Uterus (tissue), 2 donors: ENCODE measurements at regions not wholly inside any gene's neighbourhood (a gene's known extent, or its start where the extent isn't known, plus 50 kb on each side); places are given as distances from the start of the nearest gene placed in this dataset.

Experiments used
- POLR2A ChIP-seq, 2 donors: fragments of 450-650 bp; IDR thresholded peaks; one replicate each; pipeline ENCODE4 v1.6.1; 2016; ENCODE audit warnings: antibody characterized with exemption in 2 of 2, mild to moderate bottlenecking in 1 of 2, moderate library complexity in 1 of 2
- TF ChIP-seq, protein P1 (sequence below), 4 experiments: fragments of 200-600 bp in 2 of 4; fragments of 450-650 bp in 2 of 4; sonication (generic) in 2 of 4; IDR thresholded peaks; one replicate each; pipeline ENCODE4 v1.5.1; 2016 to 2019; ENCODE audit warnings: antibody characterized with exemption in 4 of 4, mild to moderate bottlenecking in 2 of 4, moderate library complexity in 1 of 4

DNA sequence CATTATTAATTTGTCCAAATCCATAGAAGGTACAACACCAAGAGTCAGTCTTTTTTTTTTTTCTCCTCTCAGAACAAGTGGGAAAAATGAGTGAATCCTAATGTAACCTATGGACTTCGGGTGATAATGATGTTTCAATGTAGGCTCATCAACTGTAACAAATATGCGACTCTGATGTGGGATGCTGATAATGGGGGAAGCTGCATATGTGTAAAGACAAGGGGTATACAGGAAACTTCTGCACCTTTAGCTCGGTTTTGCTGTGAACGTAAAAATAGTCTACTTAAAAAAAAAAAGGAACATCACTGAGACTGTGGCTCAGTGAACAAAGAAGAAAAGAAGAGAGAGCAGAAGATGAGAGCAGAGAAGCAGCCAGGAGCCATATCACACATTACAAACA is 78.3 kb upstream of the ARHGAP32 start:
- TF ChIP-seq, protein P1, sequence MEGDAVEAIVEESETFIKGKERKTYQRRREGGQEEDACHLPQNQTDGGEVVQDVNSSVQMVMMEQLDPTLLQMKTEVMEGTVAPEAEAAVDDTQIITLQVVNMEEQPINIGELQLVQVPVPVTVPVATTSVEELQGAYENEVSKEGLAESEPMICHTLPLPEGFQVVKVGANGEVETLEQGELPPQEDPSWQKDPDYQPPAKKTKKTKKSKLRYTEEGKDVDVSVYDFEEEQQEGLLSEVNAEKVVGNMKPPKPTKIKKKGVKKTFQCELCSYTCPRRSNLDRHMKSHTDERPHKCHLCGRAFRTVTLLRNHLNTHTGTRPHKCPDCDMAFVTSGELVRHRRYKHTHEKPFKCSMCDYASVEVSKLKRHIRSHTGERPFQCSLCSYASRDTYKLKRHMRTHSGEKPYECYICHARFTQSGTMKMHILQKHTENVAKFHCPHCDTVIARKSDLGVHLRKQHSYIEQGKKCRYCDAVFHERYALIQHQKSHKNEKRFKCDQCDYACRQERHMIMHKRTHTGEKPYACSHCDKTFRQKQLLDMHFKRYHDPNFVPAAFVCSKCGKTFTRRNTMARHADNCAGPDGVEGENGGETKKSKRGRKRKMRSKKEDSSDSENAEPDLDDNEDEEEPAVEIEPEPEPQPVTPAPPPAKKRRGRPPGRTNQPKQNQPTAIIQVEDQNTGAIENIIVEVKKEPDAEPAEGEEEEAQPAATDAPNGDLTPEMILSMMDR (IDR thresholded peaks at IDR 0.05): no peak
- no peak for TF ChIP-seq POLR2A (IDR thresholded peaks at IDR 0.05)
